Psoas muscle (tissue), 7 donors: ENCODE measurements at regions not wholly inside any gene's neighbourhood (a gene's known extent, or its start where the extent isn't known, plus 50 kb on each side); places are given as distances from the start of the nearest gene placed in this dataset.
"Not testable (repeated sequence)": the region's sequence is repeated elsewhere in the genome, so short reads cannot be mapped to it uniquely, and the experiment has no call there.

Experiments used
- ATAC-seq, 4 donors: fragments of 200-7000 bp; cut with Tn5 transposase; one replicate each; pipeline ENCODE4 v1.9.1; 2020; ENCODE audit warnings: moderate library complexity in 3 of 4, mild to moderate bottlenecking in 2 of 4
- DNase-seq, 2 donors: peaks; one replicate each; pipeline ENCODE4 v3.0.0-alpha.2; 2020
- H3K27ac ChIP-seq: fragments of 200-600 bp; one replicate; pipeline ENCODE4 v1.8.0; 2022
- H3K27me3 ChIP-seq, 3 donors: fragments of 200-600 bp in 1 of 3; one replicate each; pipeline versions ENCODE4 v1.6.1 to v1.8.0; 2013 to 2022; ENCODE audit warnings: low read length in 2 of 3, mild to moderate bottlenecking in 2 of 3, moderate library complexity in 1 of 3; ENCODE audit not compliant: insufficient read depth in 3 of 3
- H3K36me3 ChIP-seq, 2 donors: fragments of 200-600 bp in 1 of 2; one replicate each; pipeline versions ENCODE4 v1.6.1 to v1.8.0; 2013 to 2022; ENCODE audit warnings: low read depth in 1 of 2, mild to moderate bottlenecking in 1 of 2, moderate library complexity in 1 of 2; ENCODE audit not compliant: insufficient read depth in 1 of 2
- H3K4me1 ChIP-seq: fragments of 200-600 bp; one replicate; pipeline ENCODE4 v1.8.0; 2022
- H3K4me3 ChIP-seq: fragments of 200-600 bp; one replicate; pipeline ENCODE4 v1.8.0; 2022; ENCODE audit warnings: mild to moderate bottlenecking
- H3K9me3 ChIP-seq: fragments of 200-600 bp; one replicate; pipeline ENCODE4 v1.8.0; 2022
- CTCF ChIP-seq: fragments of 200-600 bp; IDR thresholded peaks from one replicate; pipeline ENCODE4 v1.8.0; 2022; ENCODE audit warnings: antibody characterized with exemption
- WGBS, 3 donors: extraction: QIAGEN DNeasy Blood & Tissue Kit; methylation state at CpG; one replicate each; pipeline versions ENCODE4 v1.1.6 to v1.1.7; 2013; 5-methylcytosine and 5-hydroxymethylcytosine counted together
- intact Hi-C, 2 donors: fragments of 100-400 bp; cut with DNase I; formaldehyde crosslinking; loops; one replicate each; pipeline versions ENCODE4 v1.11.0 to v1.14.2; 2022
- donor health status: healthy with polysubstance abuse.
- donor health status: DM: no; HTN: no; CAD: no; lungs with moderate emphysema.
- donor health status: Bipolar disorder and iron deficiency.
- donor health status: healthy.
- donor health status: DM: yes; HTN: yes; CAD: no.
- donor health status: DM: no; HTN: no; CAD: no.
- donor health status: DM: yes; HTN: yes; CAD: no.

GRCh38 chr2:6139916-6140315, 447.7 kb downstream of the SOX11 start:
- intact Hi-C loops: no loop called here
- DNase-seq (no peak), ATAC-seq (no peak)
- WGBS, 3 donors: 81 to 94% (median 91%) methylated on average over 1 of the region's 1 CpG
- Histone ChIP-seq H3K4me3 (no peak overlapping the region), H3K36me3 (no peaks in the 10 kb centered on the region), H3K4me1 (no peaks in the 10 kb centered on the region), H3K27me3 (no peaks in the 10 kb centered on the region), H3K27ac (no peak overlapping the region), H3K9me3 (peaks cover 5% of the 10 kb centered on the region)
- no peak for TF ChIP-seq CTCF

- H3K4me1 ChIP-seq: no peaks in the 10 kb centered on the region
- 96 to 100% (median 97%) methylated on average over 1 of the region's 1 CpG for WGBS, 3 donors
- no peaks in the 10 kb centered on the region for H3K27me3 ChIP-seq
- intact Hi-C loops: no loop called here
- no peak for TF ChIP-seq CTCF
- DNase-seq (no peak), ATAC-seq (no peak)
- peaks cover 5% of the 10 kb centered on the region for H3K9me3 ChIP-seq
- H3K36me3 ChIP-seq: no peaks in the 10 kb centered on the region
- no peak overlapping the region for H3K4me3 ChIP-seq
- no peak overlapping the region for H3K27ac ChIP-seq
Measured at GRCh38 chr2:6140509-6140908, 448.3 kb downstream of the SOX11 start.

GRCh38 chr2:6143812-6144211, 451.6 kb downstream of the SOX11 start:
- WGBS, 3 donors: 84 to 92% (median 85%) methylated on average over 1 of the region's 1 CpG
- H3K27ac ChIP-seq: no peak overlapping the region
- no peaks in the 10 kb centered on the region for H3K27me3 ChIP-seq
- DNase-seq (no peak), ATAC-seq (no peak)
- H3K4me3 ChIP-seq: no peak overlapping the region
- peaks cover 5% of the 10 kb centered on the region for H3K9me3 ChIP-seq
- no peaks in the 10 kb centered on the region for H3K36me3 ChIP-seq
- no peak for TF ChIP-seq CTCF
- H3K4me1 ChIP-seq: no peaks in the 10 kb centered on the region
- intact Hi-C loops: no loop called here

GRCh38 chr2:6147215-6147614, 455.0 kb downstream of the SOX11 start:
- intact Hi-C loops, H3K36me3 ChIP-seq, DNase-seq, H3K9me3 ChIP-seq, H3K27me3 ChIP-seq, H3K4me1 ChIP-seq, H3K4me3 ChIP-seq, ATAC-seq, H3K27ac ChIP-seq: not testable (repeated sequence)
- 46 to 97% (median 93%) methylated on average over 1 of the region's 1 CpG for WGBS, 3 donors

- Histone ChIP-seq H3K27me3 (no peaks in the 10 kb centered on the region), H3K4me1 (no peaks in the 10 kb centered on the region), H3K9me3 (no peaks in the 10 kb centered on the region), H3K36me3 (no peaks in the 10 kb centered on the region), H3K27ac (no peak overlapping the region), H3K4me3 (no peak overlapping the region)
- no peak for TF ChIP-seq CTCF
- WGBS, 3 donors: 18 to 27% (median 24%) methylated on average over 1 of the region's 1 CpG
- DNase-seq (no peak), ATAC-seq (no peak)
- intact Hi-C loops: no loop called here
Measured at GRCh38 chr2:6148882-6149281, 456.7 kb downstream of the SOX11 start.
